ENCODE measurements at regions not wholly inside any gene's neighbourhood (a gene's known extent, or its start where the extent isn't known, plus 50 kb on each side); places are given as distances from the start of the nearest gene placed in this dataset.

DNA sequence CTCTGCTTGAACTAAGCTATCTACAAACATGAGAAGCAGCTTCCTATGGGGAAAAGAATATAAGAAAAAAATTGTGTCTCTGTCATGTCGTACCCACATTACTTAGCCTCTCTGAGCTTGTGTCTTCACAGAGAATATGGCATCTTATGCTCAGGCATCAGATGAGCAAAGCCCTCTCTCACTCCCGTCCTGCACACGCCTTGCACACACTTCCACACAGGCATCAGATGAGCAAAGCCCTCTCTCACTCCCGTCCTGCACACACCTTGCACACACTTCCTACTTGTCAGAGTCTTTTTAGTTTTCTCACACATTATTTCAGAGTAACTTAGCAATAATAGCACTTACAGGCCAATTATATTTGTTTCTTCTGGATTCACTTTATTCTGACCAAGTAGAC is 79.0 kb upstream of the DUSP22 start:
- Histone ChIP-seq H4K91ac (ENCODE audit: low read depth, low read length, poor library complexity) (no peak overlapping the region), H3K27me3 (ENCODE audit: control insufficient read depth in 3 of 3, insufficient read depth in 3 of 3, low read depth in 1 of 3, low read length in 3 of 3) (peaks cover 0 to 6% (median 0%) of the 10 kb centered on the region in 3 experiments), H3K4me2 (ENCODE audit: insufficient read depth, low read length, poor library complexity, severe bottlenecking) (no peak overlapping the region), H2AFZ (ENCODE audit: low read length) (no peak overlapping the region), H3K36me3 (replicated peaks in 1 of 2; ENCODE audit: control insufficient read depth in 2 of 2, insufficient read depth in 2 of 2, low read length in 2 of 2) (no peaks in the 10 kb centered on the region), H2BK5ac (ENCODE audit: low read length) (no peak overlapping the region), H3K4me1 (ENCODE audit: control insufficient read depth in 2 of 2, insufficient read depth in 1 of 2, low read depth in 1 of 2, low read length in 2 of 2) (peaks cover 0 to 3% of the 10 kb centered on the region in 2 donors), H4K8ac (ENCODE audit: low read depth, low read length) (no peak overlapping the region), H3K79me1 (ENCODE audit: low read depth, low read length) (no peaks in the 10 kb centered on the region), H3K9ac (ENCODE audit: low read depth, low read length, poor library complexity) (no peak overlapping the region), H3K23ac (ENCODE audit: low read depth, low read length, poor library complexity) (no peak overlapping the region), H3K18ac (ENCODE audit: low read length) (no peak overlapping the region), H3K27ac (replicated peaks; ENCODE audit: low read length) (no peak overlapping the region), H2AK5ac (ENCODE audit: low read depth, low read length) (no peak overlapping the region), H3K14ac (ENCODE audit: low read length) (no peak overlapping the region), H3K4ac (ENCODE audit: low read length) (no peak overlapping the region), H2BK15ac (ENCODE audit: low read length) (no peak overlapping the region), H2BK12ac (ENCODE audit: low read length) (no peak overlapping the region), H3K9me3 (replicated peaks in 1 of 2; ENCODE audit: control insufficient read depth in 2 of 2, insufficient read depth in 1 of 2, low read depth in 1 of 2, low read length in 2 of 2) (peaks cover 0 to 3% of the 10 kb centered on the region in 2 donors), H2BK120ac (ENCODE audit: low read depth, low read length) (no peak overlapping the region), H3K4me3 (ENCODE audit: low read length in 2 of 2) (no peak overlapping the region)
- no CpG with 5 or more reads among the region's 4 CpGs for WGBS, 2 donors (ENCODE audit: extremely low coverage in 2 of 2, insufficient read length in 2 of 2, insufficient replicate concordance in 1 of 2)
- no peak for DNase-seq (ENCODE audit: low spot score)

DNA sequence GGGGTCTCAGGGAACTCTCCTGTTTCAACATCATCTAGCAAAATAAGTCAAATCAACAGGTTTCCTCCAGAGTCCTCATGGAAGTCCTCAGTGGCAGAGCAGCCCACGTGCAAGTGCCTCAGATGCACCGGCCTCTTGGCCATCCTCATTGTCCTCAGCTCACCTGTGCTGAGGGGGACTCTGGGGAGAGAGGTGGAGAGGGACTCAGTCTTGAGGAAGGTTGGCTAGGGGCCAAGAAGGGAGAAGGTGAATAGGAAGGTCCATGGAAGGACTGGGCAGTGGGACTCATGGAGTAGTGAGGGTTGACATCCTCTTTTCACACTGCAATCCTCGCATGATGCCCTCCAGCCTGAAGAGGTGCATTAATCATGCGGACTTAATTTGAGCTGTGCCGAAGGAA is 77.9 kb upstream of the DUSP22 start:
- Histone ChIP-seq H2AFZ (ENCODE audit: low read length) (no peak overlapping the region), H2BK12ac (ENCODE audit: low read length) (no peak overlapping the region), H2BK15ac (ENCODE audit: low read length) (no peak overlapping the region), H2AK5ac (ENCODE audit: low read depth, low read length) (no peak overlapping the region), H2BK120ac (ENCODE audit: low read depth, low read length) (no peak overlapping the region), H3K79me1 (ENCODE audit: low read depth, low read length) (no peaks in the 10 kb centered on the region), H3K4me3 (ENCODE audit: low read length in 2 of 2) (no peak overlapping the region), H3K23ac (ENCODE audit: low read depth, low read length, poor library complexity) (no peak overlapping the region), H3K4me2 (ENCODE audit: insufficient read depth, low read length, poor library complexity, severe bottlenecking) (no peak overlapping the region), H3K27ac (replicated peaks; ENCODE audit: low read length) (no peak overlapping the region), H3K27me3 (ENCODE audit: control insufficient read depth in 3 of 3, insufficient read depth in 3 of 3, low read depth in 1 of 3, low read length in 3 of 3) (peaks cover 0 to 6% (median 0%) of the 10 kb centered on the region in 3 experiments), H3K9ac (ENCODE audit: low read depth, low read length, poor library complexity) (no peak overlapping the region), H3K4ac (ENCODE audit: low read length) (no peak overlapping the region), H4K8ac (ENCODE audit: low read depth, low read length) (no peak overlapping the region), H3K4me1 (ENCODE audit: control insufficient read depth in 2 of 2, insufficient read depth in 1 of 2, low read depth in 1 of 2, low read length in 2 of 2) (peaks cover 0 to 4% of the 10 kb centered on the region in 2 donors), H4K91ac (ENCODE audit: low read depth, low read length, poor library complexity) (no peak overlapping the region), H3K18ac (ENCODE audit: low read length) (no peak overlapping the region), H2BK5ac (ENCODE audit: low read length) (no peak overlapping the region), H3K36me3 (replicated peaks in 1 of 2; ENCODE audit: control insufficient read depth in 2 of 2, insufficient read depth in 2 of 2, low read length in 2 of 2) (no peaks in the 10 kb centered on the region), H3K9me3 (replicated peaks in 1 of 2; ENCODE audit: control insufficient read depth in 2 of 2, insufficient read depth in 1 of 2, low read depth in 1 of 2, low read length in 2 of 2) (peaks cover 0 to 3% of the 10 kb centered on the region in 2 donors), H3K14ac (ENCODE audit: low read length) (no peak overlapping the region)
- DNase-seq (ENCODE audit: low spot score), result no peak
- no CpG with 5 or more reads among the region's 5 CpGs for WGBS, 2 donors (ENCODE audit: extremely low coverage in 2 of 2, insufficient read length in 2 of 2, insufficient replicate concordance in 1 of 2)

DNA sequence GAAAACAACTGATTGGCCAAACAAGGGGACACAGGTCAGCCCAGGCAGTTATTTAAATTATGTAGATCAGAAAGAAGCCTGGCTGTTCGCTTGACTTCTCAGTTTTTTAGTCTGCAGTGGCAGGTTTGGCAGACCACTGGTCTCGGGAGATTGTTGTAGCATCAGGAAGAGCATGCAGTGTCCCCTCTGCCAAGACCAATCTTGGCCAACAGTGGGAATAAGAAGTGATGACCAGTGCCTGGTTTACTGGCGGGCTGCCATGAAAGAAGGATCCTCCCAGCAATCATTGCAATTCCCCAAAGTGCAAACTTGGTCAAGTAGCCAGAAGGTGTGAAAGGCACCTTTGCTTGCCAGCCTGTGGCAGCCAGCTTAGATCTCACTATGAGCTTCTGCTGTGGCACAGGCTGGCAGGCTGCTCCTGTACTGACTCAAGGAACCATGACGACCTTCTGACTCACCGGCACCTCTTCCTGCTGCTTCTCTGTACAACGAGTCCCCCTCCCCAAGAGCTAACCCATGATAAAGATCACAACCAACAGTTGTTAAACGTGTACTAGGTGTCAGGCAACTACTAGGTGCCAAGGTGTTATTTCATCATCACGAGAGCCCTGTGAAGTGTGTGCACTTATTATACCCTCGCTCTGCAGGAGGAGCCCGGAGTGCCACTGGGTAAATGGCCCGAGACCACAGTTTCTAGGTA is 76.8 kb upstream of the DUSP22 start:
- Histone ChIP-seq H3K4me2 (ENCODE audit: insufficient read depth, low read length, poor library complexity, severe bottlenecking) (no peak overlapping the region), H3K27ac (replicated peaks; ENCODE audit: low read length) (no peak overlapping the region), H2AK5ac (ENCODE audit: low read depth, low read length) (no peak overlapping the region), H3K79me1 (ENCODE audit: low read depth, low read length) (no peaks in the 10 kb centered on the region), H4K91ac (ENCODE audit: low read depth, low read length, poor library complexity) (no peak overlapping the region), H3K14ac (ENCODE audit: low read length) (no peak overlapping the region), H3K23ac (ENCODE audit: low read depth, low read length, poor library complexity) (no peak overlapping the region), H3K4ac (ENCODE audit: low read length) (no peak overlapping the region), H3K4me1 (ENCODE audit: control insufficient read depth in 2 of 2, insufficient read depth in 1 of 2, low read depth in 1 of 2, low read length in 2 of 2) (peaks cover 3 to 8% of the 10 kb centered on the region in 2 donors), H2BK120ac (ENCODE audit: low read depth, low read length) (no peak overlapping the region), H3K18ac (ENCODE audit: low read length) (no peak overlapping the region), H2BK15ac (ENCODE audit: low read length) (no peak overlapping the region), H4K8ac (ENCODE audit: low read depth, low read length) (no peak overlapping the region), H2AFZ (ENCODE audit: low read length) (no peak overlapping the region), H3K36me3 (replicated peaks in 1 of 2; ENCODE audit: control insufficient read depth in 2 of 2, insufficient read depth in 2 of 2, low read length in 2 of 2) (no peaks in the 10 kb centered on the region), H2BK5ac (ENCODE audit: low read length) (no peak overlapping the region), H3K4me3 (ENCODE audit: low read length in 2 of 2) (no peak overlapping the region), H3K9me3 (replicated peaks in 1 of 2; ENCODE audit: control insufficient read depth in 2 of 2, insufficient read depth in 1 of 2, low read depth in 1 of 2, low read length in 2 of 2) (peaks cover 0 to 3% of the 10 kb centered on the region in 2 donors), H3K9ac (ENCODE audit: low read depth, low read length, poor library complexity) (no peak overlapping the region), H2BK12ac (ENCODE audit: low read length) (no peak overlapping the region), H3K27me3 (ENCODE audit: control insufficient read depth in 3 of 3, insufficient read depth in 3 of 3, low read depth in 1 of 3, low read length in 3 of 3) (peaks cover 0 to 2% (median 0%) of the 10 kb centered on the region in 3 experiments)
- WGBS, 2 donors (ENCODE audit: extremely low coverage in 2 of 2, insufficient read length in 2 of 2, insufficient replicate concordance in 1 of 2), result no CpG with 5 or more reads among the region's 11 CpGs
- DNase-seq (ENCODE audit: low spot score), result no peak

DNA sequence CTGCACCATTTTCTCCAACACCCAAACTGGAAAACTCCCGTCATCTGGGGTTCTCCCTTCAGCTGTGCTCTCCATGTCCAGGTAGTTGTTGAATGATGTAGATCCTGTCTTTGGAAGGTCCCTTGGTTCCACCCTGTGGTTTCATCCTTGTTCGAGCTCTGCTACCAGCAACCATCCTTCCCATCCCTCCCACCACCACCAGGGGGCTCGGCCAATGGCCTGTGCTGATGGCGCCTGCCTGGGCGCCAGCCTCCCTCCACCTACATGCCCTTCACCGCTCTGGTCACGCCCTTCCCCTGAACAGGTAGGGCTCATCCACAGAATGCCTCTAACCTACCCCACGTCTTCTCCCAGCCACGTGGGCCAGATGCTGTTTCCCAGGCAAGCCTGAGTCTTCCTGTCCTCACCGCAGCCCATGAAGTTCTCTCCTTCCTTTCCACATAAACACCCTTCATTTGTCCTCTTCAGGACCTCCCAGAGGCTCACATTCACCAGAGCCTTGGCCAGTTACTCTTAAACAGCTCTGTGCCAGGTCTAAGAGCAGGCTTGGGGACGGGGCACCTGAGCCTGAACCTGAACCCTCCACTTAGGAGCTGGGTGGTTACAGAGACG is 75.1 kb upstream of the DUSP22 start:
- H2BK120ac ChIP-seq (ENCODE audit: low read depth, low read length), result no peak overlapping the region
- H3K36me3 ChIP-seq (replicated peaks in 1 of 2; ENCODE audit: control insufficient read depth in 2 of 2, insufficient read depth in 2 of 2, low read length in 2 of 2), result no peaks in the 10 kb centered on the region
- peaks cover 0 to 3% of the 10 kb centered on the region in 2 donors for H3K9me3 ChIP-seq (replicated peaks in 1 of 2; ENCODE audit: control insufficient read depth in 2 of 2, insufficient read depth in 1 of 2, low read depth in 1 of 2, low read length in 2 of 2)
- no peak overlapping the region for H2BK12ac ChIP-seq (ENCODE audit: low read length)
- peaks cover 0 to 2% (median 0%) of the 10 kb centered on the region in 3 experiments for H3K27me3 ChIP-seq (ENCODE audit: control insufficient read depth in 3 of 3, insufficient read depth in 3 of 3, low read depth in 1 of 3, low read length in 3 of 3)
- H3K23ac ChIP-seq (ENCODE audit: low read depth, low read length, poor library complexity), result no peak overlapping the region
- H3K4me3 ChIP-seq (ENCODE audit: low read length in 2 of 2), result no peak overlapping the region
- peak overlapping the region; percentile 15 for H3K18ac ChIP-seq (ENCODE audit: low read length)
- peak overlapping the region; percentile 56 for H2AK5ac ChIP-seq (ENCODE audit: low read depth, low read length)
- H3K4ac ChIP-seq (ENCODE audit: low read length), result no peak overlapping the region
- no peak overlapping the region for H3K9ac ChIP-seq (ENCODE audit: low read depth, low read length, poor library complexity)
- no peak overlapping the region for H3K27ac ChIP-seq (replicated peaks; ENCODE audit: low read length)
- no peak overlapping the region for H4K8ac ChIP-seq (ENCODE audit: low read depth, low read length)
- H3K4me1 ChIP-seq (ENCODE audit: control insufficient read depth in 2 of 2, insufficient read depth in 1 of 2, low read depth in 1 of 2, low read length in 2 of 2), result peaks cover 7 to 8% of the 10 kb centered on the region in 2 donors
- no CpG with 5 or more reads among the region's 12 CpGs for WGBS, 2 donors (ENCODE audit: extremely low coverage in 2 of 2, insufficient read length in 2 of 2, insufficient replicate concordance in 1 of 2)
- DNase-seq (ENCODE audit: low spot score), result no peak
- H4K91ac ChIP-seq (ENCODE audit: low read depth, low read length, poor library complexity), result no peak overlapping the region
- no peak overlapping the region for H3K4me2 ChIP-seq (ENCODE audit: insufficient read depth, low read length, poor library complexity, severe bottlenecking)
- no peak overlapping the region for H3K14ac ChIP-seq (ENCODE audit: low read length)
- H2BK15ac ChIP-seq (ENCODE audit: low read length), result peak overlapping the region; percentile 12
- H2BK5ac ChIP-seq (ENCODE audit: low read length), result no peak overlapping the region
- H2AFZ ChIP-seq (ENCODE audit: low read length), result no peak overlapping the region
- no peaks in the 10 kb centered on the region for H3K79me1 ChIP-seq (ENCODE audit: low read depth, low read length)
